HEK293 (cell line): ENCODE measurements at regions not wholly inside any gene's neighbourhood (a gene's known extent, or its start where the extent isn't known, plus 50 kb on each side); places are given as distances from the start of the nearest gene placed in this dataset.

ENCODE experiments used
- CTCF ChIP-seq: fragments of 450-650 bp; formaldehyde crosslinking; IDR thresholded peaks from 2 replicates; pipeline ENCODE4 v1.5.1; 2016; ENCODE audit warnings: missing biosample characterization, missing genetic modification characterization
- GLI4 ChIP-seq: fragments of 450-650 bp; formaldehyde crosslinking; IDR thresholded peaks from 2 replicates; pipeline ENCODE4 v1.5.1; 2016; ENCODE audit warnings: missing biosample characterization, missing genetic modification characterization
- MYNN ChIP-seq: fragments of 450-650 bp; formaldehyde crosslinking; IDR thresholded peaks from 2 replicates; pipeline ENCODE4 v1.5.1; 2016; ENCODE audit warnings: missing biosample characterization, missing genetic modification characterization, borderline replicate concordance
- REST ChIP-seq: fragments of 450-650 bp; formaldehyde crosslinking; IDR thresholded peaks from 2 replicates; pipeline ENCODE4 v1.5.1; 2016; ENCODE audit warnings: missing biosample characterization, missing genetic modification characterization
- ZBTB1 ChIP-seq: fragments of 450-650 bp; formaldehyde crosslinking; IDR thresholded peaks from 2 replicates; pipeline ENCODE4 v1.5.1; 2016; ENCODE audit warnings: missing biosample characterization, missing genetic modification characterization
- ZBTB17 ChIP-seq: fragments of 450-650 bp; formaldehyde crosslinking; IDR thresholded peaks from 2 replicates; pipeline ENCODE4 v1.5.1; 2016; ENCODE audit warnings: missing biosample characterization, missing genetic modification characterization
- ZNF133 ChIP-seq: fragments of 450-650 bp; formaldehyde crosslinking; IDR thresholded peaks from 2 replicates; pipeline ENCODE4 v1.5.1; 2016; ENCODE audit warnings: missing biosample characterization, missing genetic modification characterization
- ZNF302 ChIP-seq: fragments of 450-650 bp; formaldehyde crosslinking; IDR thresholded peaks from 2 replicates; pipeline ENCODE4 v1.5.1; 2016; ENCODE audit warnings: missing biosample characterization, missing genetic modification characterization, low read depth
- ZNF324 ChIP-seq: fragments of 450-650 bp; formaldehyde crosslinking; IDR thresholded peaks from 2 replicates; pipeline ENCODE4 v1.5.1; 2016; ENCODE audit warnings: missing biosample characterization, missing genetic modification characterization
- ZNF335 ChIP-seq: fragments of 450-650 bp; formaldehyde crosslinking; conservative IDR thresholded peaks from 2 replicates; pipeline ENCODE4 v1.5.1; 2016; ENCODE audit warnings: missing biosample characterization, missing genetic modification characterization
- ZNF558 ChIP-seq: fragments of 450-650 bp; formaldehyde crosslinking; IDR thresholded peaks from 2 replicates; pipeline ENCODE4 v1.5.1; 2016; ENCODE audit warnings: missing biosample characterization, missing genetic modification characterization

GRCh38 chr2:187644486-187644885 is 90.3 kb upstream of the TFPI start:
- TF ChIP-seq ZNF133 (tag by site-specific recombination) = no peak
- TF ChIP-seq CTCF = no peak
- TF ChIP-seq ZBTB17 (tag by site-specific recombination) = no peak
- no peak for TF ChIP-seq GLI4
- TF ChIP-seq ZBTB1 (tag by site-specific recombination) = no peak
- TF ChIP-seq ZNF335 (tag by site-specific recombination) = no peak
- TF ChIP-seq ZNF302 = no peak
- no peak for TF ChIP-seq ZNF324 (tag by site-specific recombination)
- no peak for TF ChIP-seq REST
- no peak for TF ChIP-seq MYNN (tag by site-specific recombination)
- TF ChIP-seq ZNF558 (tag by site-specific recombination) = no peak
